WTC11 (cell line): ENCODE measurements at regions not wholly inside any gene's neighbourhood (a gene's known extent, or its start where the extent isn't known, plus 50 kb on each side); places are given as distances from the start of the nearest gene placed in this dataset.

Experiments used
- ATAC-seq: fragments of 200-7000 bp; cut with Tn5 transposase; 2 replicates; pipeline ENCODE4 v1.10.0; 2021; ENCODE audit warnings: mild to moderate bottlenecking, moderate library complexity
- CTCF ChIA-PET: fragments of 300-600 bp; sonication (Branson Sonifier 250); formaldehyde crosslinking; loops from one replicate; lab custom pipeline; 2021; ENCODE audit warnings: antibody characterized with exemption; lab: Charles Lee
- POLR2A ChIA-PET: fragments of 350-600 bp; sonication (Branson Sonifier 250); formaldehyde crosslinking; loops from one replicate; lab custom pipeline; 2021; ENCODE audit warnings: antibody characterized with exemption; lab: Charles Lee
- DNase-seq: peaks from one replicate; pipeline ENCODE4 v3.0.0; 2021; ENCODE audit warnings: low spot score
- H3K27ac Mint-ChIP-seq: 2 replicates; pipeline ENCODE4 v1.8.0; 2021; ENCODE audit warnings: mixed read lengths
- H3K27me3 Mint-ChIP-seq: 2 replicates; pipeline ENCODE4 v1.8.0; 2021; ENCODE audit warnings: low read depth, mild to moderate bottlenecking, moderate library complexity, mixed read lengths
- H3K36me3 Mint-ChIP-seq: 2 replicates; pipeline ENCODE4 v1.8.0; 2021; ENCODE audit warnings: mixed read lengths
- H3K4me1 Mint-ChIP-seq: 2 replicates; pipeline ENCODE4 v1.8.0; 2022; ENCODE audit warnings: mixed read lengths
- H3K4me3 Mint-ChIP-seq: 2 replicates; pipeline ENCODE4 v1.8.0; 2021; ENCODE audit warnings: mild to moderate bottlenecking, moderate library complexity, mixed read lengths
- H3K9me3 Mint-ChIP-seq: 2 replicates; pipeline ENCODE4 v1.8.0; 2021; ENCODE audit warnings: mixed read lengths
- ATF1 ChIP-seq: sonication (generic); formaldehyde crosslinking; IDR thresholded peaks from 2 replicates; pipeline ENCODE4 v1.8.1; 2023; ENCODE audit warnings: mild to moderate bottlenecking, moderate library complexity, missing genetic modification reagents
- CREM ChIP-seq: sonication (generic); formaldehyde crosslinking; IDR thresholded peaks from 2 replicates; pipeline ENCODE4 v1.8.1; 2022; ENCODE audit warnings: mild to moderate bottlenecking, missing genetic modification reagents, moderate library complexity
- ETV6 ChIP-seq: sonication (generic); formaldehyde crosslinking; IDR thresholded peaks from 2 replicates; pipeline ENCODE4 v1.8.1; 2022; ENCODE audit warnings: mild to moderate bottlenecking, missing genetic modification reagents
- FOXK1 ChIP-seq: sonication (generic); formaldehyde crosslinking; IDR thresholded peaks from 2 replicates; pipeline ENCODE4 v1.8.0; 2022; ENCODE audit warnings: mild to moderate bottlenecking, moderate library complexity, missing genetic modification reagents
- GTF2I ChIP-seq: fragments of 250-450 bp; sonication (Bioruptor Pico); conservative IDR thresholded peaks from 2 replicates; pipeline ENCODE4 v1.4.0; 2021; ENCODE audit warnings: mild to moderate bottlenecking
- HMGA2 ChIP-seq: fragments of 250-450 bp; sonication (Bioruptor Pico); IDR thresholded peaks from 2 replicates; pipeline ENCODE4 v1.4.0; 2021; ENCODE audit warnings: mild to moderate bottlenecking, moderate library complexity
- JAZF1 ChIP-seq: fragments of 250-450 bp; sonication (Bioruptor Pico); IDR thresholded peaks from 2 replicates; pipeline ENCODE4 v1.9.0; 2021; ENCODE audit warnings: moderate library complexity, mild to moderate bottlenecking, inconsistent platforms
- NFE2L1 ChIP-seq: sonication (generic); formaldehyde crosslinking; IDR thresholded peaks from 2 replicates; pipeline ENCODE4 v1.8.1; 2023; ENCODE audit warnings: missing genetic modification reagents
- SOX15 ChIP-seq: fragments of 250-450 bp; sonication (Bioruptor Pico); IDR thresholded peaks from 2 replicates; pipeline ENCODE4 v1.9.0; 2021; ENCODE audit warnings: mild to moderate bottlenecking
- ZNF138 ChIP-seq: sonication (generic); formaldehyde crosslinking; conservative IDR thresholded peaks from 2 replicates; pipeline ENCODE4 v1.8.1; 2022; ENCODE audit warnings: mild to moderate bottlenecking, moderate library complexity, missing genetic modification reagents
- TF ChIP-seq, protein P1 (sequence below): sonication (generic); formaldehyde crosslinking; IDR thresholded peaks from 2 replicates; pipeline ENCODE4 v1.8.1; 2023; ENCODE audit warnings: mild to moderate bottlenecking, moderate library complexity, missing genetic modification reagents
- TF ChIP-seq, protein P2 (sequence below): sonication (generic); formaldehyde crosslinking; IDR thresholded peaks from 2 replicates; pipeline ENCODE4 v1.8.0; 2023; ENCODE audit warnings: missing genetic modification reagents, mild to moderate bottlenecking, borderline replicate concordance
- TF ChIP-seq, protein P3 (sequence below): sonication (generic); formaldehyde crosslinking; IDR thresholded peaks from 2 replicates; pipeline ENCODE4 v1.8.0; 2023; ENCODE audit warnings: mild to moderate bottlenecking, missing genetic modification reagents
- TF ChIP-seq, protein P4 (sequence below): sonication (generic); formaldehyde crosslinking; IDR thresholded peaks from 2 replicates; pipeline ENCODE4 v1.8.1; 2022; ENCODE audit warnings: low read depth, mild to moderate bottlenecking, moderate library complexity, missing genetic modification reagents, borderline replicate concordance

DNA sequence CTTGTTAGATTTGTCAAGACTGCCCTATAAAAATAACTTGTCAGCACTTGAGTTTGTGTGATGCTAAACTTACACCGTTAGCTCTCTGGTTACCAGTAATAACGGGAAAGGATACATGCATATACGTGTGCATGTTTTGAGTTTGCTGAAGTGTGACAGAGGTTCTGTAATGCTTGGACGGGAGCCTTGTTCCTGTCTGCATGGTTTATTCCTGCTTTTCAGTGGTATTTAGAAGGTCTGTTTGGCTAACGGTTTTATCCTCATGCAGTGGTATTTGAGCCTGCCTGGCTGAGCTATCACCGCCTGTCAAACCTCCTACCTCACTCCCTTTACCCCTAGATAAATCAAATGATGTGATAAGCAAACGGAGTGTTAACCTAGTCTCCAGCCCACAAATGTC lies 305.6 kb downstream of the GALC start:
- peaks cover 8% of the 10 kb centered on the region for H3K36me3 Mint-ChIP-seq
- H3K4me3 Mint-ChIP-seq: no peak overlapping the region
- ChIA-PET CTCF (interaction anchor here (1.3 kb wide), 1 partner anchor 46 kb away, joined by 4 read pairs; no protein-coding TSS in a partner anchor), POLR2A (no interaction called here)
- no peak for DNase-seq
- peaks cover 12% of the 10 kb centered on the region for H3K4me1 Mint-ChIP-seq
- H3K27ac Mint-ChIP-seq: no peak overlapping the region
- no peak for ATAC-seq
- H3K9me3 Mint-ChIP-seq: peaks cover 23% of the 10 kb centered on the region
- no peaks in the 10 kb centered on the region; the same call in 1 of the 2 replicates for H3K27me3 Mint-ChIP-seq
- TF ChIP-seq ZNF138 (CRISPR knock-in tag) (no peak), SOX15 (CRISPR knock-in tag) (no peak), ATF1 (no peak), GTF2I (CRISPR knock-in tag) (no peak), NFE2L1 (CRISPR knock-in tag) (no peak), HMGA2 (CRISPR knock-in tag) (no peak)
- TF ChIP-seq, protein P1, sequence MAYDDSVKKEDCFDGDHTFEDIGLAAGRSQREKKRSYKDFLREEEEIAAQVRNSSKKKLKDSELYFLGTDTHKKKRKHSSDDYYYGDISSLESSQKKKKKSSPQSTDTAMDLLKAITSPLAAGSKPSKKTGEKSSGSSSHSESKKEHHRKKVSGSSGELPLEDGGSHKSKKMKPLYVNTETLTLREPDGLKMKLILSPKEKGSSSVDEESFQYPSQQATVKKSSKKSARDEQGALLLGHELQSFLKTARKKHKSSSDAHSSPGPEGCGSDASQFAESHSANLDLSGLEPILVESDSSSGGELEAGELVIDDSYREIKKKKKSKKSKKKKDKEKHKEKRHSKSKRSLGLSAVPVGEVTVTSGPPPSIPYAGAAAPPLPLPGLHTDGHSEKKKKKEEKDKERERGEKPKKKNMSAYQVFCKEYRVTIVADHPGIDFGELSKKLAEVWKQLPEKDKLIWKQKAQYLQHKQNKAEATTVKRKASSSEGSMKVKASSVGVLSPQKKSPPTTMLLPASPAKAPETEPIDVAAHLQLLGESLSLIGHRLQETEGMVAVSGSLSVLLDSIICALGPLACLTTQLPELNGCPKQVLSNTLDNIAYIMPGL: no peak
- TF ChIP-seq, protein P2, sequence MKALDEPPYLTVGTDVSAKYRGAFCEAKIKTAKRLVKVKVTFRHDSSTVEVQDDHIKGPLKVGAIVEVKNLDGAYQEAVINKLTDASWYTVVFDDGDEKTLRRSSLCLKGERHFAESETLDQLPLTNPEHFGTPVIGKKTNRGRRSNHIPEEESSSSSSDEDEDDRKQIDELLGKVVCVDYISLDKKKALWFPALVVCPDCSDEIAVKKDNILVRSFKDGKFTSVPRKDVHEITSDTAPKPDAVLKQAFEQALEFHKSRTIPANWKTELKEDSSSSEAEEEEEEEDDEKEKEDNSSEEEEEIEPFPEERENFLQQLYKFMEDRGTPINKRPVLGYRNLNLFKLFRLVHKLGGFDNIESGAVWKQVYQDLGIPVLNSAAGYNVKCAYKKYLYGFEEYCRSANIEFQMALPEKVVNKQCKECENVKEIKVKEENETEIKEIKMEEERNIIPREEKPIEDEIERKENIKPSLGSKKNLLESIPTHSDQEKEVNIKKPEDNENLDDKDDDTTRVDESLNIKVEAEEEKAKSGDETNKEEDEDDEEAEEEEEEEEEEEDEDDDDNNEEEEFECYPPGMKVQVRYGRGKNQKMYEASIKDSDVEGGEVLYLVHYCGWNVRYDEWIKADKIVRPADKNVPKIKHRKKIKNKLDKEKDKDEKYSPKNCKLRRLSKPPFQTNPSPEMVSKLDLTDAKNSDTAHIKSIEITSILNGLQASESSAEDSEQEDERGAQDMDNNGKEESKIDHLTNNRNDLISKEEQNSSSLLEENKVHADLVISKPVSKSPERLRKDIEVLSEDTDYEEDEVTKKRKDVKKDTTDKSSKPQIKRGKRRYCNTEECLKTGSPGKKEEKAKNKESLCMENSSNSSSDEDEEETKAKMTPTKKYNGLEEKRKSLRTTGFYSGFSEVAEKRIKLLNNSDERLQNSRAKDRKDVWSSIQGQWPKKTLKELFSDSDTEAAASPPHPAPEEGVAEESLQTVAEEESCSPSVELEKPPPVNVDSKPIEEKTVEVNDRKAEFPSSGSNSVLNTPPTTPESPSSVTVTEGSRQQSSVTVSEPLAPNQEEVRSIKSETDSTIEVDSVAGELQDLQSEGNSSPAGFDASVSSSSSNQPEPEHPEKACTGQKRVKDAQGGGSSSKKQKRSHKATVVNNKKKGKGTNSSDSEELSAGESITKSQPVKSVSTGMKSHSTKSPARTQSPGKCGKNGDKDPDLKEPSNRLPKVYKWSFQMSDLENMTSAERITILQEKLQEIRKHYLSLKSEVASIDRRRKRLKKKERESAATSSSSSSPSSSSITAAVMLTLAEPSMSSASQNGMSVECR (CRISPR knock-in tag): no peak
- TF ChIP-seq, protein P3, sequence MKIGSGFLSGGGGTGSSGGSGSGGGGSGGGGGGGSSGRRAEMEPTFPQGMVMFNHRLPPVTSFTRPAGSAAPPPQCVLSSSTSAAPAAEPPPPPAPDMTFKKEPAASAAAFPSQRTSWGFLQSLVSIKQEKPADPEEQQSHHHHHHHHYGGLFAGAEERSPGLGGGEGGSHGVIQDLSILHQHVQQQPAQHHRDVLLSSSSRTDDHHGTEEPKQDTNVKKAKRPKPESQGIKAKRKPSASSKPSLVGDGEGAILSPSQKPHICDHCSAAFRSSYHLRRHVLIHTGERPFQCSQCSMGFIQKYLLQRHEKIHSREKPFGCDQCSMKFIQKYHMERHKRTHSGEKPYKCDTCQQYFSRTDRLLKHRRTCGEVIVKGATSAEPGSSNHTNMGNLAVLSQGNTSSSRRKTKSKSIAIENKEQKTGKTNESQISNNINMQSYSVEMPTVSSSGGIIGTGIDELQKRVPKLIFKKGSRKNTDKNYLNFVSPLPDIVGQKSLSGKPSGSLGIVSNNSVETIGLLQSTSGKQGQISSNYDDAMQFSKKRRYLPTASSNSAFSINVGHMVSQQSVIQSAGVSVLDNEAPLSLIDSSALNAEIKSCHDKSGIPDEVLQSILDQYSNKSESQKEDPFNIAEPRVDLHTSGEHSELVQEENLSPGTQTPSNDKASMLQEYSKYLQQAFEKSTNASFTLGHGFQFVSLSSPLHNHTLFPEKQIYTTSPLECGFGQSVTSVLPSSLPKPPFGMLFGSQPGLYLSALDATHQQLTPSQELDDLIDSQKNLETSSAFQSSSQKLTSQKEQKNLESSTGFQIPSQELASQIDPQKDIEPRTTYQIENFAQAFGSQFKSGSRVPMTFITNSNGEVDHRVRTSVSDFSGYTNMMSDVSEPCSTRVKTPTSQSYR (CRISPR knock-in tag): no peak

DNA sequence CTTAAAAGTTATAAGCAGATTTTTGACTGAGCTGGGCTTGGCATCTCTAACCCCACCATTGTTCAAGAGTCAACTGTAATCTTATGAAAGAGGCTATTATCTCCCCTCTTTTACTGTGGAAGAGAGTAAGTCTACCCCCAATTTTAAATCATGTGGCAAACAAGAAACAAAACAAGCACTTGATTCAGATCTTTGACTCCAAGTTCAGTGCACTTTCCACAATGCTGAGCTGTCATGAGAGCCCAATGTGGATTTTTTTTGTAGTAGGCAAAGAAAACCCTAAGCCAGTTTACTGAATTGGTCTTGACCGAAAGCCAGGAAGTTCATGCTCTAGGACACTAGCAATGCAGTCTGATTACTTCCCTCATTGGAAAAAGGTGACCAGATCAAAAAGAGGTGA lies 306.2 kb downstream of the GALC start:
- DNase-seq (no peak), ATAC-seq (no peak)
- Mint-ChIP-seq H3K4me3 (no peak overlapping the region), H3K36me3 (peaks cover 8% of the 10 kb centered on the region), H3K27ac (no peak overlapping the region), H3K9me3 (peaks cover 26% of the 10 kb centered on the region), H3K27me3 (no peaks in the 10 kb centered on the region; the same call in 1 of the 2 replicates), H3K4me1 (peaks cover 12% of the 10 kb centered on the region)
- CTCF ChIA-PET: no interaction called here
- no peak for TF ChIP-seq JAZF1 (CRISPR knock-in tag)
- TF ChIP-seq CREM (CRISPR knock-in tag): no peak
- TF ChIP-seq FOXK1: no peak
- TF ChIP-seq ETV6: no peak
- TF ChIP-seq, protein P4, sequence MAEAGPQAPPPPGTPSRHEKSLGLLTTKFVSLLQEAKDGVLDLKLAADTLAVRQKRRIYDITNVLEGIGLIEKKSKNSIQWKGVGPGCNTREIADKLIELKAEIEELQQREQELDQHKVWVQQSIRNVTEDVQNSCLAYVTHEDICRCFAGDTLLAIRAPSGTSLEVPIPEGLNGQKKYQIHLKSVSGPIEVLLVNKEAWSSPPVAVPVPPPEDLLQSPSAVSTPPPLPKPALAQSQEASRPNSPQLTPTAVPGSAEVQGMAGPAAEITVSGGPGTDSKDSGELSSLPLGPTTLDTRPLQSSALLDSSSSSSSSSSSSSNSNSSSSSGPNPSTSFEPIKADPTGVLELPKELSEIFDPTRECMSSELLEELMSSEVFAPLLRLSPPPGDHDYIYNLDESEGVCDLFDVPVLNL (CRISPR knock-in tag): no peak
- POLR2A ChIA-PET: no interaction called here
